Stomach (tissue), 4 donors: ENCODE measurements at regions not wholly inside any gene's neighbourhood (a gene's known extent, or its start where the extent isn't known, plus 50 kb on each side); places are given as distances from the start of the nearest gene placed in this dataset.

Source experiments
- CTCF ChIP-seq, 7 experiments: fragments of 450-650 bp in 4 of 7; fragments of 200-600 bp in 3 of 7; sonication (generic) in 3 of 7; IDR thresholded peaks; one replicate each; pipeline ENCODE4 v1.5.1; 2016 to 2019; ENCODE audit warnings: antibody characterized with exemption in 7 of 7, control low read depth in 2 of 7, mild to moderate bottlenecking in 1 of 7
- EP300 ChIP-seq: sonication (generic); formaldehyde crosslinking; IDR thresholded peaks from one replicate; pipeline ENCODE4 v1.6.1; 2017; ENCODE audit warnings: antibody characterized with exemption
- POLR2AphosphoS5 ChIP-seq, 3 donors: sonication (generic); formaldehyde crosslinking; IDR thresholded peaks; one replicate each; pipeline ENCODE4 v1.6.1; 2016; ENCODE audit warnings: antibody characterized with exemption in 3 of 3

GRCh38 chr11:79950172-79950571 lies 509.3 kb upstream of the TENM4 start:
- TF ChIP-seq CTCF (IDR thresholded peaks at IDR 0.05) (no peak), EP300 (no peak), POLR2AphosphoS5 (IDR thresholded peaks at IDR 0.05) (no peak)
